WERI-Rb-1 (cell line): ENCODE measurements at regions not wholly inside any gene's neighbourhood (a gene's known extent, or its start where the extent isn't known, plus 50 kb on each side); places are given as distances from the start of the nearest gene placed in this dataset.

Experiments
- DNase-seq: peaks from one replicate; pipeline ENCODE4 v3.0.0-alpha.2; 2020
- H3K27ac ChIP-seq: fragments of 250-450 bp; sonication (Bioruptor Pico); 2 replicates; pipeline ENCODE4 v1.5.1; 2020; ENCODE audit warnings: mild to moderate bottlenecking, moderate library complexity
- H3K27me3 ChIP-seq: fragments of 250-450 bp; sonication (Bioruptor Pico); 2 replicates; pipeline ENCODE4 v1.5.1; 2021; ENCODE audit warnings: mild to moderate bottlenecking, low read depth, moderate library complexity; ENCODE audit not compliant: insufficient read depth, severe bottlenecking
- H3K36me3 ChIP-seq: fragments of 250-450 bp; sonication (Bioruptor Pico); 2 replicates; pipeline ENCODE4 v1.5.1; 2020; ENCODE audit warnings: mild to moderate bottlenecking, moderate library complexity
- H3K4me3 ChIP-seq: 2 replicates; pipeline ENCODE4 v1.5.1; 2011; ENCODE audit warnings: low read depth, mild to moderate bottlenecking, control low read depth, low read length
- H3K9me3 ChIP-seq: fragments of 250-450 bp; sonication (Bioruptor Pico); 2 replicates; pipeline ENCODE4 v1.5.1; 2021; ENCODE audit warnings: mild to moderate bottlenecking, moderate library complexity; ENCODE audit not compliant: severe bottlenecking
- CTCF ChIP-seq: IDR thresholded peaks from 2 replicates; pipeline ENCODE4 v1.5.1; 2011; ENCODE audit warnings: low read depth, mild to moderate bottlenecking, control low read depth, inconsistent platforms, low read length

GRCh38 chr17:77811521-77811920 lies 147.0 kb upstream of the TNRC6C start:
- Histone ChIP-seq H3K27me3 (no peaks in the 10 kb centered on the region), H3K4me3 (no peak overlapping the region), H3K9me3 (no peaks in the 10 kb centered on the region), H3K36me3 (no peaks in the 10 kb centered on the region), H3K27ac (no peak overlapping the region)
- no peak for TF ChIP-seq CTCF
- no peak for DNase-seq

GRCh38 chr17:77814091-77814772 lies 144.3 kb upstream of the TNRC6C start:
- no peak overlapping the region for H3K27ac ChIP-seq
- H3K36me3 ChIP-seq: no peaks in the 10 kb centered on the region
- no peak overlapping the region for H3K4me3 ChIP-seq
- H3K27me3 ChIP-seq: no peaks in the 10 kb centered on the region
- no peak for DNase-seq
- no peaks in the 10 kb centered on the region for H3K9me3 ChIP-seq
- no peak for TF ChIP-seq CTCF

- Histone ChIP-seq H3K4me3 (no peak overlapping the region), H3K27ac (peak overlapping the region; percentile 45), H3K27me3 (no peaks in the 10 kb centered on the region), H3K36me3 (no peaks in the 10 kb centered on the region), H3K9me3 (no peaks in the 10 kb centered on the region)
- peak; percentile 69 for DNase-seq
- TF ChIP-seq CTCF: peak; percentile 72
These were observed 143.2 kb upstream of the TNRC6C start for GRCh38 chr17:77815127-77815905.

GRCh38 chr17:77817953-77818352 lies 140.6 kb upstream of the TNRC6C start:
- no peaks in the 10 kb centered on the region for H3K9me3 ChIP-seq
- TF ChIP-seq CTCF: no peak
- H3K27me3 ChIP-seq: no peaks in the 10 kb centered on the region
- no peaks in the 10 kb centered on the region for H3K36me3 ChIP-seq
- no peak for DNase-seq
- H3K27ac ChIP-seq: no peak overlapping the region
- H3K4me3 ChIP-seq: no peak overlapping the region

- H3K9me3 ChIP-seq: no peaks in the 10 kb centered on the region
- H3K36me3 ChIP-seq: no peaks in the 10 kb centered on the region
- no peak for TF ChIP-seq CTCF
- no peaks in the 10 kb centered on the region for H3K27me3 ChIP-seq
- peak; percentile 47 for DNase-seq
- H3K4me3 ChIP-seq: no peak overlapping the region
- H3K27ac ChIP-seq: no peak overlapping the region
These were observed 139.0 kb upstream of the TNRC6C start for GRCh38 chr17:77819497-77819896.
